Neural cell (in vitro differentiated cells): ENCODE measurements at regions not wholly inside any gene's neighbourhood (a gene's known extent, or its start where the extent isn't known, plus 50 kb on each side); places are given as distances from the start of the nearest gene placed in this dataset.

Experiments used
- CTCF ChIP-seq: fragments of 450-650 bp; IDR thresholded peaks from 2 replicates; pipeline ENCODE4 v1.5.1; 2014; ENCODE audit warnings: antibody characterized with exemption, mild to moderate bottlenecking, moderate library complexity; ENCODE audit not compliant: poor library complexity, severe bottlenecking
- EP300 ChIP-seq: fragments of 450-650 bp; conservative IDR thresholded peaks from 2 replicates; pipeline ENCODE4 v1.6.1; 2014; ENCODE audit warnings: antibody characterized with exemption, mild to moderate bottlenecking, moderate library complexity; ENCODE audit not compliant: poor library complexity, severe bottlenecking
- EZH2 ChIP-seq: fragments of 200-600, 300-800 bp; shearing (Covaris generic), sonication (generic); IDR thresholded peaks from 2 replicates; pipeline ENCODE4 v1.6.1; 2014; ENCODE audit warnings: antibody characterized with exemption, low read length, borderline replicate concordance, mild to moderate bottlenecking; ENCODE audit not compliant: insufficient read depth, poor library complexity, severe bottlenecking
- MXI1 ChIP-seq: fragments of 450-650 bp; conservative IDR thresholded peaks from 2 replicates; pipeline ENCODE4 v1.6.1; 2014; ENCODE audit warnings: antibody characterized with exemption, mild to moderate bottlenecking; ENCODE audit not compliant: poor library complexity, severe bottlenecking
- REST ChIP-seq: IDR thresholded peaks from 2 replicates; pipeline ENCODE4 v1.6.1; 2012; ENCODE audit warnings: borderline replicate concordance
- SMC3 ChIP-seq: fragments of 450-650 bp; conservative IDR thresholded peaks from 2 replicates; pipeline ENCODE4 v1.6.1; 2014; ENCODE audit warnings: antibody characterized with exemption, mild to moderate bottlenecking, moderate library complexity; ENCODE audit not compliant: poor library complexity
- TAF1 ChIP-seq: IDR thresholded peaks from 2 replicates; pipeline ENCODE4 v1.6.1; 2012; ENCODE audit warnings: low read depth

- no peak for TF ChIP-seq TAF1
- no peak for TF ChIP-seq CTCF
- TF ChIP-seq MXI1: no peak
- no peak for TF ChIP-seq REST
- no peak for TF ChIP-seq EP300
- TF ChIP-seq EZH2: no peak
- TF ChIP-seq SMC3: no peak
These were observed 164.7 kb downstream of the OGFRL1 start for GRCh38 chr6:71453371-71453706.
